ENCODE measurements at regions not wholly inside any gene's neighbourhood (a gene's known extent, or its start where the extent isn't known, plus 50 kb on each side); places are given as distances from the start of the nearest gene placed in this dataset.

DNA sequence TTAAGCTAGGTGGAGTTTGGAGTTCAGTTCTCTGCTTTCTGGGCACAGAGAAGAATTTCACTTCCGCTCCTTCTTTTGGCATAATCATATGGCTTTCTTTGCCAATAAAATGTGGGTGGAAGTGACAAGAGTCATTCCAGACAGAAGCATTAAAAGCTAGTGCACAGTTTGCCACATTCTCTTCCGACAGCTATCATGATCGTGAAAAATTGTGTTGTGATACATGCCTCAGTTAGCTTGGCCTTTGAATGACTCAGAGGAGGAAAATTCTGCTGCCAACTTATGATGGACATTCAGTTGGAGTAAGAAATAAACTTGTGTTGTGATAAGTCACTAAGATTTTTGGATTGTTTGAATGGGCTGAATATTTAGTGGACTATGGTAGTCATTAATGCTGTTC, 291.7 kb upstream of the SATB1 start:
- Mint-ChIP-seq H3K4me1 (peaks cover 3% of the 10 kb centered on the region), H3K27me3 (ENCODE audit: low read depth in 3 of 3) (no peaks in the 10 kb centered on the region), H3K9me3 (peaks cover 0 to 3% (median 0%) of the 10 kb centered on the region in 7 donors), H3K27ac (no peak overlapping the region), H3K4me3 (no peak overlapping the region), H3K36me3 (no peaks in the 10 kb centered on the region)
- no peak overlapping the region for H3K4me2 ChIP-seq (replicated peaks; ENCODE audit: extremely low read depth, low read length, poor library complexity, severe bottlenecking)
- no peaks in the 10 kb centered on the region for H3K27me3 ChIP-seq (ENCODE audit: control insufficient read depth in 2 of 2, insufficient read depth in 2 of 2, low read length in 2 of 2)
- 97% methylated on average over 3 of the region's 3 CpGs for WGBS (ENCODE audit: insufficient coverage)
- no peaks in the 10 kb centered on the region for H3K4me1 ChIP-seq (ENCODE audit: control insufficient read depth in 1 of 2, insufficient read depth in 2 of 2, low read length in 2 of 2)
- H2AFZ ChIP-seq (ENCODE audit: insufficient read depth, low read depth, low read length, poor library complexity, severe bottlenecking), result no peak overlapping the region
- no peak overlapping the region for H3K4me3 ChIP-seq (replicated peaks in 1 of 3; ENCODE audit: low read depth in 2 of 3, low read length in 3 of 3)
- H4K20me1 ChIP-seq (ENCODE audit: insufficient read depth, low read length), result no peaks in the 10 kb centered on the region
- no peak overlapping the region for H3K27ac ChIP-seq (ENCODE audit: low read depth in 1 of 2, low read length in 2 of 2)
- TF ChIP-seq, protein P1, sequence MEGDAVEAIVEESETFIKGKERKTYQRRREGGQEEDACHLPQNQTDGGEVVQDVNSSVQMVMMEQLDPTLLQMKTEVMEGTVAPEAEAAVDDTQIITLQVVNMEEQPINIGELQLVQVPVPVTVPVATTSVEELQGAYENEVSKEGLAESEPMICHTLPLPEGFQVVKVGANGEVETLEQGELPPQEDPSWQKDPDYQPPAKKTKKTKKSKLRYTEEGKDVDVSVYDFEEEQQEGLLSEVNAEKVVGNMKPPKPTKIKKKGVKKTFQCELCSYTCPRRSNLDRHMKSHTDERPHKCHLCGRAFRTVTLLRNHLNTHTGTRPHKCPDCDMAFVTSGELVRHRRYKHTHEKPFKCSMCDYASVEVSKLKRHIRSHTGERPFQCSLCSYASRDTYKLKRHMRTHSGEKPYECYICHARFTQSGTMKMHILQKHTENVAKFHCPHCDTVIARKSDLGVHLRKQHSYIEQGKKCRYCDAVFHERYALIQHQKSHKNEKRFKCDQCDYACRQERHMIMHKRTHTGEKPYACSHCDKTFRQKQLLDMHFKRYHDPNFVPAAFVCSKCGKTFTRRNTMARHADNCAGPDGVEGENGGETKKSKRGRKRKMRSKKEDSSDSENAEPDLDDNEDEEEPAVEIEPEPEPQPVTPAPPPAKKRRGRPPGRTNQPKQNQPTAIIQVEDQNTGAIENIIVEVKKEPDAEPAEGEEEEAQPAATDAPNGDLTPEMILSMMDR (IDR thresholded peaks at IDR 0.05), result no peak
- no peak overlapping the region for H3K9ac ChIP-seq (ENCODE audit: insufficient read depth, low read length, poor library complexity, severe bottlenecking)
- intact Hi-C loops (cut with micrococcal nuclease), result no loop called here
- no peaks in the 10 kb centered on the region for H3K36me3 ChIP-seq (replicated peaks in 1 of 2; ENCODE audit: control insufficient read depth in 1 of 2, insufficient read depth in 2 of 2, low read length in 2 of 2)
- no peak for DNase-seq
- no peaks in the 10 kb centered on the region for H3K9me3 ChIP-seq (replicated peaks in 1 of 2; ENCODE audit: control insufficient read depth in 1 of 2, insufficient read depth in 1 of 2, low read length in 2 of 2)
- no peaks in the 10 kb centered on the region for H3K79me2 ChIP-seq (ENCODE audit: insufficient read depth, low read length)

DNA sequence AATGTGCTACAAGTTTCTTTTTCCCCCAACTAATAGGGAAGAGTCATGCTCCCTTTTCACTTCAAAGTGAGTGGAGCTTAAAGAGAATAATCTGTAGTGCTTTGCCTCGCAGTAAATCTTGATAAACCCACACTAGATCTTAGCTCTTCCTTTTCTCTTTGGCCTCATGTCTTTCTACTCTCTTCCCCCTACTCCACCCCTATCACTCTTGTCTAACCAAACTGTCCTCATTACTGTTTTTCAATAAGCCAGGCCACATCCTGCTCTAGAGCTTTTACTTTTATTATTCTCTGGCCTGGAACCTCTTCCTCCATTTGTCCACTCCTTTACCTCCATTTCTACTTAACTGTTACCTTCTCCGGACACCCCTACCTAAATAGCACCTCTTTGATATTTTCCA, 291.0 kb upstream of the SATB1 start:
- H3K4me1 ChIP-seq (ENCODE audit: control insufficient read depth in 1 of 2, insufficient read depth in 2 of 2, low read length in 2 of 2), result no peaks in the 10 kb centered on the region
- peaks cover 3% of the 10 kb centered on the region for H3K4me1 Mint-ChIP-seq
- peaks cover 0 to 3% (median 0%) of the 10 kb centered on the region in 7 donors for H3K9me3 Mint-ChIP-seq
- no peak overlapping the region for H3K9ac ChIP-seq (ENCODE audit: insufficient read depth, low read length, poor library complexity, severe bottlenecking)
- H3K27me3 Mint-ChIP-seq (ENCODE audit: low read depth in 3 of 3), result no peaks in the 10 kb centered on the region
- H3K27ac ChIP-seq (ENCODE audit: low read depth in 1 of 2, low read length in 2 of 2), result no peak overlapping the region
- H3K4me3 ChIP-seq (replicated peaks in 1 of 3; ENCODE audit: low read depth in 2 of 3, low read length in 3 of 3), result no peak overlapping the region
- H3K4me3 Mint-ChIP-seq, result no peak overlapping the region
- no peak overlapping the region for H3K4me2 ChIP-seq (replicated peaks; ENCODE audit: extremely low read depth, low read length, poor library complexity, severe bottlenecking)
- H3K36me3 ChIP-seq (replicated peaks in 1 of 2; ENCODE audit: control insufficient read depth in 1 of 2, insufficient read depth in 2 of 2, low read length in 2 of 2), result no peaks in the 10 kb centered on the region
- H2AFZ ChIP-seq (ENCODE audit: insufficient read depth, low read depth, low read length, poor library complexity, severe bottlenecking), result no peak overlapping the region
- no peaks in the 10 kb centered on the region for H3K36me3 Mint-ChIP-seq
- intact Hi-C loops (cut with micrococcal nuclease), result no loop called here
- 83% methylated on average over 1 of the region's 2 CpGs for WGBS (ENCODE audit: insufficient coverage)
- H3K27me3 ChIP-seq (ENCODE audit: control insufficient read depth in 2 of 2, insufficient read depth in 2 of 2, low read length in 2 of 2), result no peaks in the 10 kb centered on the region
- TF ChIP-seq, protein P1 (IDR thresholded peaks at IDR 0.05), result no peak
- no peak overlapping the region for H3K27ac Mint-ChIP-seq
- H4K20me1 ChIP-seq (ENCODE audit: insufficient read depth, low read length), result no peaks in the 10 kb centered on the region
- no peak for DNase-seq
- H3K9me3 ChIP-seq (replicated peaks in 1 of 2; ENCODE audit: control insufficient read depth in 1 of 2, insufficient read depth in 1 of 2, low read length in 2 of 2), result no peaks in the 10 kb centered on the region
- no peaks in the 10 kb centered on the region for H3K79me2 ChIP-seq (ENCODE audit: insufficient read depth, low read length)
